ENCODE measurements at regions not wholly inside any gene's neighbourhood (a gene's known extent, or its start where the extent isn't known, plus 50 kb on each side); places are given as distances from the start of the nearest gene placed in this dataset.

GRCh38 chr5:123785162-123786071, 273.4 kb downstream of the CSNK1G3 start:
- H3K4me3 ChIP-seq (ENCODE audit: low read depth, low read length), result peak overlapping the region; percentile 2
- DNase-seq (ENCODE audit: low read depth), result peak; percentile 91

DNA sequence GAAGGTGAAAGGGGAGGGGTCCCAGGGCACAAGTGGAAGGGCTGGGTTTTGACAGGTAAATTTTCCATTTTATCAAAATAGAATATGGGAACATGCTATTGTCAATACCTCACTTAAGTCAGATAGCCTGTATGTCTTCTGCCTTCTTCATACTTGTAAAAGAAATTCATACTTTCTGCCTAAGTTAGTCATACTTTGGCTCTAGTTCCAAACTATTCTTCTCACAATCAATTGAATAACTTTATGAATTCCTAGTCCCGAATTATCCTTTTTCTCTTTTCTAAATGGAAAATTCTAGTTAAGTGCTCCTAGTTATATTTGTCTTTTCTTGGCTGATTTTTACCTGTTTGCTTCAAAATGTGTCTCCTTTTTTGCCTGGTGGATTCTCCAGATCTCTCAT, 271.4 kb downstream of the CSNK1G3 start:
- H3K4me3 ChIP-seq (ENCODE audit: low read depth, low read length), result no peak overlapping the region
- no peak for DNase-seq (ENCODE audit: low read depth)

DNA sequence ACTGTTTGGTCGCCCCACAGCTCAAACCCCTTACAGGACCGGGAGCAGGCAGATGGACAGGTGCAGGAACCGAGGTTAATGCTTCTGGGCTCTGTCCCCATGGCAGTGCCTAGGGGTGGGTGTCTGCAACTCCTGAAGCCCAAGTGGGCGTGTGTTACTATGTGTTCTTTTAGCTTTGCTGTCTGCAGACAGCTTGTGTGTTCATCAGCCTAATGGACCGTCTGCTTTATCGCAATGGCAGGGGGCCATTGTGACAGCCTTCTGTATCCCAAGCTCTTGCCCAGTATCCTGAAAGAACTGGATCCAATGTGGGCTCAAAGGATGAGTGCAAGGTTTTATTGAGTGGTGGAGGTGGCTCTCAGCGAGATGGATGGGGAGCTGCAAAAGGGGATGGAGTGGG, 266.7 kb downstream of the CSNK1G3 start:
- no peak overlapping the region for H3K4me3 ChIP-seq (ENCODE audit: low read depth, low read length)
- DNase-seq (ENCODE audit: low read depth), result no peak

DNA sequence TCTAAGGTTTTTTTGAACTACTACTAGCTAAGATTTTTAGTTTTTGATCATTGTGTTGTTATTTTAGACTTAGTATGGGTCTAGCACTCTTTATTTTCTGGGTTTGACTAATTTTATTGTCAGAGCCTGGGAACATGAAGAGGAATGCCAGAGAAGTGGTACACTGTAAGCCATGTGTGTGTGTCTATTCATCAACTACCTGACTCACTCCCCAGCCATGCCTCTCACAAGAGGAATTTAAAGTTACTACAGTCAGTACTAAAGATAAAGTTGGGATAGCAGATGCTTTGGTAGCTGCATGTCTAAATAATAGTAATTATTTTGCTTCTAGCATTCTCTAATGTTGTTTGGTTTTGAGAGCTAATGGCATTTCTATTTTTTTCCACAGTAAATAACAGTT, 264.8 kb downstream of the CSNK1G3 start:
- peak; percentile 76 for DNase-seq (ENCODE audit: low read depth)
- H3K4me3 ChIP-seq (ENCODE audit: low read depth, low read length), result no peak overlapping the region

DNA sequence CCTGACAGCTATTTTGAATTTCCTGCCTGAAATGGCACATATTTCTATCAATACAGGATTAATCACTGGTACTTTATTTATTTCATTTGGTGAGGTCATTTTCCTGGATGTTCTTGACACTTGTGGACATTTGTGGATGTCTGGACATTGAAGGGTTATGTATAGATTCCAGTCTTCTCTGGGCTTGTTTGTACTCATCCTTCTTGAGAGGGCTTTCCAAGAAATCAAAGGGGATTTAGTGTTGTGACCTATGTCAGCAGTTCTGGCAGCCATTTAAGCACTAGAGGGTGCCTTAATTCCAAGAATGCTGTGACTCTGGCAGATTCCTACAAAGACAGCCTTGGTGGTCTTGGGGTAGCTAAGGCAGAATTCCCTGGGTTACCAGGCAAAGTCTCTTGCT, 259.7 kb downstream of the CSNK1G3 start:
- H3K4me3 ChIP-seq (ENCODE audit: low read depth, low read length), result no peak overlapping the region
- no peak for DNase-seq (ENCODE audit: low read depth)

DNA sequence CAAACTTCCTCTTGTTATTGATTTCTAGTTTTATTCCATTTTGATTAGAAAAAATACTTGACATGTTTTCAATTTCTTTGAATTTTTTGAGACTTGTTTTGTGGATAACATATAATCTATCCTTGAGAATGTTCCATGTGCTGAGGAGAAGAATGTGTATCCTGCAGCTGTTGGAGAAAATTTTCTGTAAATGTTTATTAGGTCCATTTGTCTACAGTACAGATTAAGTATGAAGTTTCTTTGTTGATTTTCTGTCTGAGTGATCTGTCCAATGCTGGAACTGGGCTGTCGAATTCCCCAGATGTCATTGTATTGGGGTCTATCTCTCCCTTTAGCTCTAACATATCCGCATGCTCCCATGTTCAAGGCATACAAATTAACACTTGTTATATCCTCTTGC, 251.2 kb downstream of the CSNK1G3 start:
- no peak for DNase-seq (ENCODE audit: low read depth)
- H3K4me3 ChIP-seq (ENCODE audit: low read depth, low read length), result no peak overlapping the region

- H3K4me3 ChIP-seq (ENCODE audit: low read depth, low read length), result no peak overlapping the region
- no peak for DNase-seq (ENCODE audit: low read depth)
Observed at GRCh38 chr5:123756816-123757215, 244.8 kb downstream of the CSNK1G3 start.

- H3K4me3 ChIP-seq (ENCODE audit: low read depth, low read length), result no peak overlapping the region
- no peak for DNase-seq (ENCODE audit: low read depth)
Observed at GRCh38 chr5:123756318-123756665, 244.3 kb downstream of the CSNK1G3 start.

DNA sequence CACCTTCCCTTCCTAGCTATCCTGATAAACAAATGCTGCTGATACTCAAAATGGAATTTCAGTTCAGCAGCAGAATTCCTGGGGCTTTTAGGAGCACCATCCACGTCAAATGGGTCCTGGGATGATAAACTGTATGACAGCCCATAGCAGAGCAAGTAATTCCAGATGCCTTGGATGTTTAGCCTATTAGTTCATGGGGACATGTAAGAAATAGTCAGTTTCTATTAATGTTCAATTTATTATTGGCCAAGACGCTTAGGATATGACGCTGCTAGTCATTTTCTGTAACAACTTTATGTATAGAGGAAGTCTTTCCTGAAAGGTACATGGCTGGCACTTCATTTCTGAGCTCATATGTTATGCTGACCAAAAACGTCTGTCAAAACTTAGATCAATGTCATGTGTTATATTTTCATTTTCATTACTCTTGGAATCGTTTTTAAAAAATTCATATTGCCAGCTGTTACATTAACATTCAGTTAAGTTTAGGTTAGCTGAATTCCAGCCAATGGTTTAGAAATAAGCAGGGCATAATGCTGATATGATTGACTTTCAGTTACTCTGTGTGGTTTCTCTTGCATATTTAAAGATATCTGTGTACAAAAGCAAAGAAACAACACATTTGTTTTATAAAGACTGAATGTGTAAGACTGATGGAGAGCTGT, 243.8 kb downstream of the CSNK1G3 start:
- DNase-seq (ENCODE audit: low read depth), result peak; percentile 58
- no peak overlapping the region for H3K4me3 ChIP-seq (ENCODE audit: low read depth, low read length)

DNA sequence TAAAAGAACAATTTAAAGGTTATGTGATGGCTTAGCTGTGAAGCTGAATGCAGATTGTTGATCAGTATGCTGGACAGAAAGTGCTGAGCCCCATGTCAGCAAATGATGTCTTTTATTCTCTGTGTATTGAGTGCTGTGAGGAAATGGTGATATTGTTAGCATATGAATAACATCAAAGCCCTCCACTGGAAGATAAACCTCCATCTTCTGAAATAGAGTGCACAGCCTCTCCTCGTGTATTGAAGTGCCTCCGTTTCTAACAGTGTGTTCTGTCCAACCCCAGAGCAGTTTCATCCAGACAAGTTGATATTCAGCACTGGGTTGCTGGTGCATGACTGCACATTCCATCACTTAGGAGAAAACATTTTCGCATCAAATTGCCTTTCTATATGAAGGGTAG, 242.9 kb downstream of the CSNK1G3 start:
- no peak overlapping the region for H3K4me3 ChIP-seq (ENCODE audit: low read depth, low read length)
- no peak for DNase-seq (ENCODE audit: low read depth)

- no peak overlapping the region for H3K4me3 ChIP-seq (ENCODE audit: low read depth, low read length)
- DNase-seq (ENCODE audit: low read depth), result peak; percentile 36
Observed at GRCh38 chr5:123753937-123754891, 242.2 kb downstream of the CSNK1G3 start.

GRCh38 chr5:123753180-123753936, 241.4 kb downstream of the CSNK1G3 start:
- no peak overlapping the region for H3K4me3 ChIP-seq (ENCODE audit: low read depth, low read length)
- no peak for DNase-seq (ENCODE audit: low read depth)

DNA sequence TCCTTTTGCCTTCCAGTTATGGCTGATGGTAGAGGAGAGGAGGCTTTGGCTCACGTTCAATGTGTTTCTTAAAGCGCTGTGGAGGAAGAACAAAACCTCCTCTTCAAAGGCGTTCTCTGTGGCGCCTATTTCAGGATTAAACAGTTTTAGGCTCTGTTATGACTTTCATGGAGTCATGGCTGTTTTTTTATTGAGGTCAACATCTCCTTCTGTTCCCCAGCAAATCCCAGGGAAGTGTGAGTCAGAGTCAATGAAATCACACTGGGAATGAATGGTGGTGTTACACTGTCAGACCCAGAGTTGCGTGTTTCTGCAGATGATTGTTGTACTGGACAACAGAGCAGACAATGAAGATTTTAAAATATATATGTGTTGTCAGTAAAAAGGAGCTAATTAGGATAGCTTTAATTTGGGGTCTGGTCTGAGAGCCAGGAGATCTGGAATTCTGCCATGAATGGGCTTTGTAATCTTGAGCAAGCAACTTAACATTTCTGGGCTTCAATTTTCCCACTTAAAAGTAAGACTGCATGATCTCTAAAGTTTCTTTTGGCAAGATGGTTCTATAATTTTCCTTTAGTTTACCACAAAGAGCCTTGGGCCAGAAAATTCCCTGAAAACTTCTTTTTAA, 240.7 kb downstream of the CSNK1G3 start:
- no peak overlapping the region for H3K4me3 ChIP-seq (ENCODE audit: low read depth, low read length)
- peak; percentile 89 for DNase-seq (ENCODE audit: low read depth)

DNA sequence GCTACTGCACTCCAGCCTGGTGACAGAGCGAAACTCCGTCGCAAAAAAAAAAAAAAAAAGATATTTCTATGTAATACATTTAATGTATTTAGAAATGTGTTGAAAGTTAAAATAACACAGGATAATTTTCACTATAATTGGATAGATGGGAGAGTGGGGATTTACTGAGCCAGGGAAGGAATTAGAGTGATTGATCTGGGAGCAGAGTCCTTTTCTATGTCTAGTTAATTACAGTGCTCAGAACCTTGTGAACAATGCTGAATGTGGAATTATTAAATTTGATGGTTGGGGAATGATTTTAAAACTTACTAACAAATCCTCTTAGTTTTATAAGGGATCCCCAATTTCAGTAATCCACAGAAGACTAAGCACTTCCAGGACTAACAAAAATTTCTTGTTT, 239.7 kb downstream of the CSNK1G3 start:
- no peak overlapping the region for H3K4me3 ChIP-seq (ENCODE audit: low read depth, low read length)
- no peak for DNase-seq (ENCODE audit: low read depth)

- H3K4me3 ChIP-seq (ENCODE audit: low read depth, low read length), result no peak overlapping the region
- no peak for DNase-seq (ENCODE audit: low read depth)
Observed at GRCh38 chr5:123748239-123748638, 236.3 kb downstream of the CSNK1G3 start.

- DNase-seq (ENCODE audit: low read depth), result no peak
- no peak overlapping the region for H3K4me3 ChIP-seq (ENCODE audit: low read depth, low read length)
Observed at GRCh38 chr5:123746683-123747360, 234.8 kb downstream of the CSNK1G3 start.

- DNase-seq (ENCODE audit: low read depth), result no peak
- no peak overlapping the region for H3K4me3 ChIP-seq (ENCODE audit: low read depth, low read length)
Observed at GRCh38 chr5:123743990-123744583, 232.1 kb downstream of the CSNK1G3 start.

- no peak overlapping the region for H3K4me3 ChIP-seq (ENCODE audit: low read depth, low read length)
- DNase-seq (ENCODE audit: low read depth), result no peak
Observed at GRCh38 chr5:123735384-123735783, 223.4 kb downstream of the CSNK1G3 start.
